GM23248 (cell line): ENCODE measurements at regions not wholly inside any gene's neighbourhood (a gene's known extent, or its start where the extent isn't known, plus 50 kb on each side); places are given as distances from the start of the nearest gene placed in this dataset.

Experiments
- EZH2 ChIP-seq: fragments of 200-600 bp; sonication (generic); IDR thresholded peaks from 2 replicates; pipeline ENCODE4 v1.6.1; 2018; ENCODE audit warnings: antibody characterized with exemption, mild to moderate bottlenecking; ENCODE audit not compliant: insufficient read depth, poor library complexity, severe bottlenecking
- EZH2phosphoT487 ChIP-seq: fragments of 200-600 bp; sonication (generic); IDR thresholded peaks from 2 replicates; pipeline ENCODE4 v1.6.1; 2018; ENCODE audit warnings: antibody characterized with exemption, moderate library complexity, mild to moderate bottlenecking, low read depth; ENCODE audit not compliant: insufficient read depth

GRCh38 chr2:12020833-12021469 is 274.5 kb downstream of the LPIN1 start:
- no peak for TF ChIP-seq EZH2phosphoT487
- no peak for TF ChIP-seq EZH2
